ENCODE measurements at regions not wholly inside any gene's neighbourhood (a gene's known extent, or its start where the extent isn't known, plus 50 kb on each side); places are given as distances from the start of the nearest gene placed in this dataset.

DNA sequence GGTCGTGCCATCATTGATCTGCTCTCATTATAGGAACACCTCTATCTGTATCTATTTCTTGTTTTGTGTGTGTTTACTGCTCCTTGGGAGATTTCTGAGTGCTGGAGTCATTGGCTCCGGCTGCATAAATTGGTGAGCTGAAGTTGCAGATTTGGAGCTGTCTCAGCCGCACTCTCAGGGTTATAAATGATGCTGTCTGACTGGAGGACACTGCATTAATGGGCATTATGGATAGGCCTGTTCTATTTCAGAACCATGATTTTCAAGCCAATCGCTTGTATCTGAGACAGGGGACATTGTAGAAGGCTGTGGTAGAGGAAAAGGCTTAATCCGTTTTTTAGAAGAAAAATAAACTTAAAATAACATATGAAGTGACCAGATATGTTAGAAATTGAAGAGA is 126.4 kb upstream of the KIF2B start:
- Mint-ChIP-seq H3K27ac (no peak overlapping the region), H3K4me3 (no peak overlapping the region), H3K9me3 (peaks cover 0 to 27% (median 5%) of the 10 kb centered on the region in 9 donors), H3K4me1 (no peaks in the 10 kb centered on the region), H3K27me3 (no peaks in the 10 kb centered on the region), H3K36me3 (no peaks in the 10 kb centered on the region)
- no peak for ATAC-seq
- POLR2A ChIA-PET, result no interaction called here
- no peak for DNase-seq

DNA sequence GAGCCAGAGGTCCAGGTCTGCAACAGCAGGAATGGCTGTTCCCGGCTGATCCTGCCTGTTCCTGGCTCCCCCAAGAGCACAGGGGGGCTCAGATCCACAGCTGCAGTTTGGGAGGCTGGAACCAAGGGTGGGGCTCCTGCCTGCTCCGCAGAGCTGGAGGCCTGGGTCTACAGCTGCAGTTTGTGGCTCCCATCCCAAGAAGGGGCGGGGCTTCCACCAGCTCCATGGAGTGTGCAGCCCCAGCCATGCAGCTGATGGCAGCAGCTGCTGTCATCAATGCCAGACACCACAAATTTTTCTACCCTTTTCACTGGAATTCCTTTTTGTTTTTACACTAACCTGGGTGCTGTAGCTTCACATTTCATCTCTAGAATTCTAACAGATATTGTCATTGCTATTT is 135.4 kb upstream of the KIF2B start:
- peaks cover 0 to 5% (median 0%) of the 10 kb centered on the region in 3 donors for H3K36me3 Mint-ChIP-seq
- H3K9me3 Mint-ChIP-seq, result peaks cover 0 to 29% (median 11%) of the 10 kb centered on the region in 9 donors
- no peaks in the 10 kb centered on the region for H3K27me3 Mint-ChIP-seq
- no peak overlapping the region for H3K27ac Mint-ChIP-seq
- no peak overlapping the region for H3K4me3 Mint-ChIP-seq
- DNase-seq, result no peak
- H3K4me1 Mint-ChIP-seq, result no peaks in the 10 kb centered on the region
- ATAC-seq, result no peak
- POLR2A ChIA-PET, result no interaction called here

DNA sequence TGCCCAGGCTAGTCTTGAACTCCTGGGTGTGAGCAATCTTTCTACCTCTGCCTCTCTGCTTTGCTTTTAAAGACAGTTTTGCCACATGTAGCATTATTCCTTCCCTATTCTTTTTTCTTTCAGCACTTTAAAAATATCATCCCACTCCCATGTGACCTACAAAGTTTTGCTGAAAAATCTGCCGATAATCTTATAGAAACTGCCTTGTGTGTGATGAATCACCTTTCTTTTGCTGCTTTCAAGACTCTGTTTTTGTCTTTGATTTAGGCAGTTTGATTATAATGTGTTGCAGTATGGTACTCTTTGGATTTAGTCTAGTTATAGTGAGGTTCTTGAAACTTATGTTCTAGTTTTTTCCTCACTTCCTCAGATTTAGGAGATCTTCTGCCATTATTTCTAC is 142.0 kb upstream of the KIF2B start:
- H3K9me3 Mint-ChIP-seq, result peaks cover 1 to 24% (median 10%) of the 10 kb centered on the region in 9 donors
- H3K27me3 Mint-ChIP-seq, result no peaks in the 10 kb centered on the region
- no peak for DNase-seq

DNA sequence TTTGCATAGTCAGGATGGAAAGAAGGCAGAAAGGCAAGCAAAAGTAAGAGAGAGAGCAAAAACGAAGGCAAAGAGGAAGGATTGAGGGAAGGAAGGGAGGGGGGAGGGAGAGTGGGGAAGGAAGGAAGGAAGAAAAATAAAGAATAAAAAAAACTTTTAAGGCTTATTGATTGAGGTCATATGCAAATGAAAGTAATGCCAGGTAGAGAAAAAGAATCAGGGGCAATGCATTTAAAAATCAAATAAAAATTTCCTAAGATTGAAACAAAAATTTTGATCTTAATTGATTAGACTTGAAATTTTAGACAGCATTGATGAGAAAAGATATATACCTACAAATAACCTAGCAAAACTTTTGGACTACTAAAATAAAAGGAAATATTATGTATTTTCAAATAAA is 153.9 kb upstream of the KIF2B start:
- H3K9me3 Mint-ChIP-seq, result peaks cover 8 to 26% (median 14%) of the 10 kb centered on the region in 9 donors
- H3K27ac Mint-ChIP-seq, result no peak overlapping the region
- DNase-seq (no peak), ATAC-seq (no peak)
- H3K27me3 Mint-ChIP-seq, result no peaks in the 10 kb centered on the region
- H3K36me3 Mint-ChIP-seq, result peaks cover 0 to 6% (median 0%) of the 10 kb centered on the region in 3 donors
- no peak overlapping the region for H3K4me3 Mint-ChIP-seq
- POLR2A ChIA-PET, result no interaction called here
- no peaks in the 10 kb centered on the region for H3K4me1 Mint-ChIP-seq

More for the DNA sequence above, 142.0 kb upstream of the KIF2B start:
- no peak overlapping the region for H3K27ac Mint-ChIP-seq
- no peak for ATAC-seq
- no peaks in the 10 kb centered on the region for H3K4me1 Mint-ChIP-seq
- H3K36me3 Mint-ChIP-seq, result no peaks in the 10 kb centered on the region
- POLR2A ChIA-PET, result no interaction called here
- H3K4me3 Mint-ChIP-seq, result no peak overlapping the region

DNA sequence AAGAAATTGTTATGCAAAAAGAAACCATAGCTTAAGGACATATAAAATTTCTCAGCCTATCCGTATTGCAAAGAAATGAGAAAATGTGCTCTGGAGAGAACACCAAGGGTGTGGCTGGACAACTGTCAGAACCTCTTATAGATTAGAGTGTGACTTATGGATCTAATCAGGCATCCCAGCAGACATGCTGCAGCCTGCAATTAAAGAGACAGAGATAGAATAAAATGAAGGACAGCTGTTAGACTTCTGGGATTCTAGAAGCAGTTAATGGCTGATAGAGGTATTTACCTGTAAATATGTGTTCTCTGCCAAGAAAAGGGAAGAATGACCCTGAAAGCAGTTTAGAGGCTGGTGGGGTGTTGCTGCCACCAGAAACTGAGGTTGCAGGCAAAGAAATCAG is 160.1 kb upstream of the KIF2B start:
- H3K4me1 Mint-ChIP-seq, result no peaks in the 10 kb centered on the region
- no peak for ATAC-seq

DNA sequence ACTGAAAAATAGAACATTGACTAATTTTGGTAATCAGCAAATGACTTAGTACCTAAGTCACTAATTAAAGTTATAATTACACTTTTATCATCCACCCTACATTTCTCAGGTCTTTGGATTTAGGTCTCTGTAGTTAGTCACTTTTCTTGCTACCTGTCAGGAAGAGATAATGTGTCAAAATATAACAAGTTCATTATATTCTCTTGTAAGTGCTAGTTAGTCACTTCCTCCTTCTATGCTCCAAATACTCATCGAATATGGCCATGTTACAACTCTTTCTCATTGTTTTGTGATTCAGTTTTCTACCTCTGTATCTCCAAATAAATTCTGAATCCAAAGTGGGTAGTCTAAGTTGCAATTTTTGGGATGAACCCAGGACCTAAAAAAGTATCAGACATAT is 163.5 kb upstream of the KIF2B start:
- no peaks in the 10 kb centered on the region for H3K4me1 Mint-ChIP-seq
- ATAC-seq (no peak), DNase-seq (no peak)
- no peaks in the 10 kb centered on the region for H3K27me3 Mint-ChIP-seq
- POLR2A ChIA-PET, result no interaction called here
- no peak overlapping the region for H3K4me3 Mint-ChIP-seq
- no peak overlapping the region for H3K27ac Mint-ChIP-seq
- peaks cover 0 to 10% (median 2%) of the 10 kb centered on the region in 9 donors for H3K9me3 Mint-ChIP-seq
- no peaks in the 10 kb centered on the region for H3K36me3 Mint-ChIP-seq

More for the DNA sequence above, 160.1 kb upstream of the KIF2B start:
- Mint-ChIP-seq H3K9me3 (peaks cover 0 to 19% (median 8%) of the 10 kb centered on the region in 9 donors), H3K36me3 (peaks cover 0 to 6% (median 0%) of the 10 kb centered on the region in 3 donors), H3K4me3 (no peak overlapping the region), H3K27me3 (no peaks in the 10 kb centered on the region), H3K27ac (no peak overlapping the region)
- no peak for DNase-seq
- POLR2A ChIA-PET, result no interaction called here

DNA sequence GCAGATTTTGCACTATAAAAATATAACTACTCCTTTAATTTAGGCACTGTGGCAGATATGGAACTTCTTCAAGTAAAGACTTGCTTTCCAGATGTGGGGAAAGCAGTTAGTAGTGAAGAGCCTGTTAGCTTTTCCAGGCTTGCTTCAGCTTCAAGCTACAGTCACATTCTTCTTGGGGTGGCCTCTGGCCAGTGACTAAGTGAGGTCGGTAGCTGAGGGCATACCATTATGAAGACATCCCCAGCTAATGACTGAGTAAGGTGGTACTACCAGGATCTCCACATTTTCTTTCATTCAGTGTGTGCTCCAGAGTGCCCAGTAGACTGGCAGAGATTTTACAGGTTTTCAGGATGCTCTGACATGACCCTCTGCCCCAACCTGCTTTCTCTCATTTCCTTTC is 167.1 kb upstream of the KIF2B start:
- Mint-ChIP-seq H3K27ac (no peak overlapping the region), H3K36me3 (no peaks in the 10 kb centered on the region), H3K4me1 (no peaks in the 10 kb centered on the region), H3K9me3 (peaks cover 0 to 9% (median 0%) of the 10 kb centered on the region in 9 donors), H3K27me3 (no peaks in the 10 kb centered on the region), H3K4me3 (no peak overlapping the region)
- ATAC-seq (no peak), DNase-seq (no peak)
- POLR2A ChIA-PET, result no interaction called here

DNA sequence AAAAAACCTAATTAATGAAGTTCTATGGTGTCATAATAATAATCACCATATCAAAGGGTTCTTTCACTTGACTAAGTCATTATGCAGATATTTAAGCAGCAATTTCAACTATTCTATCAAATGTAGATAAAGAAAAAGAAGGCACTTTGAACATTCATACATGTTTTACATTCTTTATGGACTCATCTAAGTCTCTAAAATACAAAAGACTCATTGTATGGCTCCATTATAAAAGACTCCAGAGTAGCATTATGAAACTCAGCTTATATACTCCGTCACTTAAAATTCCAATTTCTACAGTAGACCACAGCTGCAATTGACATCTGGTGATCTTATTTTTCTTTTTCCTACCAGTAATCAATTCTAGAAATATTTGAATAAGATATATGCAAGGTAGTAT is 173.5 kb upstream of the KIF2B start:
- Mint-ChIP-seq H3K4me3 (no peak overlapping the region), H3K27me3 (no peaks in the 10 kb centered on the region), H3K36me3 (no peaks in the 10 kb centered on the region), H3K27ac (no peak overlapping the region), H3K4me1 (no peaks in the 10 kb centered on the region), H3K9me3 (peaks cover 0 to 11% (median 6%) of the 10 kb centered on the region in 9 donors)
- ATAC-seq (no peak), DNase-seq (no peak)
- POLR2A ChIA-PET, result no interaction called here

DNA sequence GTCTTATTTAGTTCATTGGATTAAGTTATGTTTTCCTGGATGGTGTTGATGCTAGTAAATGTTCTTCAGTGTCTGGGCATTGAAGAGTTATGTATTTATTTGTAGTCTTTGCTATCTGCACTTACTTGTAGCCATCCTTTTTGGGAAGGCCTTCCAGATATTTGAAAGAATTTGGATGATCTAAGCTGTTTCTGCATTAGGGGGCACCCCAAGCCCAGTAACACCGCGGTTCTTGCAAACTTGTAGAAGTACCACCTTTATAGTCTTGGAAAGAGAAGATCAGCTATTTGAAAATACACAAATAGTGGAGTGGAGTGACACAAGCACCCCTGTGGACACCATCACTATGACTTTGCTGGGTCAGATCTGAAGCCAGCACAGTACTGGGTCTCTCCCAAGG is 175.9 kb upstream of the KIF2B start:
- no peaks in the 10 kb centered on the region for H3K27me3 Mint-ChIP-seq
- no peak for ATAC-seq
- H3K4me3 Mint-ChIP-seq, result no peak overlapping the region
- no peaks in the 10 kb centered on the region for H3K4me1 Mint-ChIP-seq
- H3K27ac Mint-ChIP-seq, result no peak overlapping the region
- no peaks in the 10 kb centered on the region for H3K36me3 Mint-ChIP-seq
- H3K9me3 Mint-ChIP-seq, result peaks cover 0 to 25% (median 14%) of the 10 kb centered on the region in 9 donors
- no peak for DNase-seq
- POLR2A ChIA-PET, result no interaction called here

DNA sequence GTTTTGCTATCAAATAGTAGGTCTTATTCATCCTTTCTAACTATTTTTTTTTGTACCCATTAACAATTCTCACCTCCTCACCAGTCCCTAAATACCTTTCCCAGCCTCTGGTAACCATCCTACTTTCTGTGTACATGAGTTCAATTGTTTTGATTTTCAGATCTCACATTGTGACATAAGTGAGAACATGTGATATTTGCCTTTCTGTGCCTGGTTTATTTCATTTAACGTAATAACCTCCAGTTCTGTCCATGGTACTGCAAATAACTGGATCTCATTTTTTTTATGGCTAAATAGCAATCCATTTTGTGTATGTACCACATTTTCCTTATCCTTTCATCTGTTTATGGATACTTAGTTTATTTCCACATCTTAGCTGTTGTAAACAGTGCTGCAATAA is 181.9 kb upstream of the KIF2B start:
- Mint-ChIP-seq H3K27ac (no peak overlapping the region), H3K4me3 (no peak overlapping the region), H3K27me3 (no peaks in the 10 kb centered on the region), H3K4me1 (no peaks in the 10 kb centered on the region), H3K36me3 (no peaks in the 10 kb centered on the region), H3K9me3 (peaks cover 4 to 25% (median 10%) of the 10 kb centered on the region in 9 donors)
- POLR2A ChIA-PET, result no interaction called here
- DNase-seq, result no peak
- no peak for ATAC-seq

DNA sequence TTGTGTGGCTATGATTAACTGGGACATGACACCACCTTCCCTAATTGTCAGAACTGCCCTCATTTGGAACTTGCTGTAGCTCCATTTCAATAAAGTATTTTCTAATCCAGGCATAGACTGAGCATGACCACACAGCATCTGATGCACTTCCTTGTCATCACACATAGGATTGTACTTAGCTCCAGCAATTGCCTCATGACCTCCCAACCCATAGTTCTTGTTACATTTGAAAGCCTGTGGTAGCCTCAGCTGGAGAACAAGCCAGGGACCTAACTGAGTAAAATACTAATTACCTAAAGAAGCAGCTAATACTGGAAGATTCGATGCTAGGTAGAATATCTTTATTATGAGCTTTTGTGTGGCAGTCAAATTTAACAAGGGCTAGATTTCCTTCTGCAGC is 187.3 kb upstream of the KIF2B start:
- POLR2A ChIA-PET, result no interaction called here
- no peak for ATAC-seq
- no peak overlapping the region for H3K27ac Mint-ChIP-seq

DNA sequence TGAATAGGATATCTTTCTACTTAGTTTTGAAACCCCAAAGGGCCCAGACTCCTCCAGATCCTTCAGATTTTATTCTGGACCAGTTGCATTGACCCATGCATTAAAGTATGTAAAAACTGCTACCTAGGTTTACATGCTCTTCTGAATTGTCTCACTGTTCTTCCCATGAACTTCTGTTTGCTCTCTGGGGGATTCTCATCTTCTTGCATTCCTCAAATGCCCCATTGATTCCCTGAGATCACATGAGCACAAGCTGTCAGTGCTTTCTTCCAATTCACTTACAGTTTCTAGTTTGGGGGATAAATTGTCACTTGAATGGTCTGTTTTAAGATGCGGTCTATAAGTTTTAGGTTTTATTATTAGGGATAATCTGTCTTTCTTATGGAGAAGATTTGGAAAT is 188.9 kb upstream of the KIF2B start:
- peaks cover 0 to 6% (median 4%) of the 10 kb centered on the region in 9 donors for H3K9me3 Mint-ChIP-seq
- H3K4me1 Mint-ChIP-seq, result no peaks in the 10 kb centered on the region
- H3K36me3 Mint-ChIP-seq, result no peaks in the 10 kb centered on the region
- ATAC-seq, result no peak
- POLR2A ChIA-PET, result no interaction called here
- no peak for DNase-seq
- no peak overlapping the region for H3K4me3 Mint-ChIP-seq
- H3K27me3 Mint-ChIP-seq, result no peaks in the 10 kb centered on the region
- H3K27ac Mint-ChIP-seq, result no peak overlapping the region

More for the DNA sequence above, 187.3 kb upstream of the KIF2B start:
- Mint-ChIP-seq H3K4me1 (no peaks in the 10 kb centered on the region), H3K27me3 (no peaks in the 10 kb centered on the region), H3K9me3 (peaks cover 0 to 10% (median 5%) of the 10 kb centered on the region in 9 donors), H3K36me3 (no peaks in the 10 kb centered on the region), H3K4me3 (no peak overlapping the region)
- no peak for DNase-seq

DNA sequence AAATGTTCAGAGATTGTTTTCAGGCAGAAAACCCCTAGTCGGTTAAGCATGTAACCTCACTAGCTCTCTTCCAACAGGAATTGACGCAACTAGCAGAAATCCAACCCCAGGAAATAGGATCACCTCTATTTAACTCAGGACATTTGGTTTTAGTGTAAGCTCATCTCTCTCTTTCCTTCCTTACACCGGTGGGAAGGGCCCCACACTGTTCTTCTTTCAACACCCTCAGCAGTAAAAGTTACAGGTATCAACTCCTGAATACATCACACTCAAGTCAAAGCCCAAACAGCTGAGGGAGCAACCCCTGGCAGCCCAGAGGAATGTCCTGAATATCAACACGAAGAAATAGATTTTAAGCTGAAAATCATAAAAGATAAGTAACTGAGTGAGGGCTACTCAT is 191.2 kb upstream of the KIF2B start:
- ATAC-seq (no peak), DNase-seq (no peak)
- H3K27ac Mint-ChIP-seq, result no peak overlapping the region
- POLR2A ChIA-PET, result no interaction called here
- H3K4me1 Mint-ChIP-seq, result no peaks in the 10 kb centered on the region
- H3K4me3 Mint-ChIP-seq, result no peak overlapping the region
- H3K9me3 Mint-ChIP-seq, result peaks cover 0 to 8% (median 4%) of the 10 kb centered on the region in 9 donors
- H3K27me3 Mint-ChIP-seq, result no peaks in the 10 kb centered on the region
- H3K36me3 Mint-ChIP-seq, result no peaks in the 10 kb centered on the region

DNA sequence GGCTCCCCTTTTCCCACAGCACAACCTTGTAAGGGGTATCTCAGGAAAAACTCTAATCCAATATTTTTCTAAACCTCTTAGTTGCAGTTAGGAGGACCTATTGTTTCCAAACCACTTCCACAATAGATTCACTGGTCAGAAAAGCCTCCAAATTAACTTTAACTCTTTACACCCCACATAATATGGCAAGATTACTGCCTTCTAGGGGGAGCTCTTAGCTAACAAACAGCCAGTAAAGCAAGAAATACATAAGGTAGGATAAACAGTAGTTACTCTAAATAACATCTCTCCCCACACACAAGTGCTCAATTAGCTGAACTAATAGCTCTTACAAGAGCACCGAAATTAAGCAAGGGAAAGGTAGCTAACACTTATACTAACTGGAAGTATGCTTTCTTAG is 192.1 kb upstream of the KIF2B start:
- Mint-ChIP-seq H3K4me1 (no peaks in the 10 kb centered on the region), H3K36me3 (no peaks in the 10 kb centered on the region), H3K27ac (no peak overlapping the region), H3K9me3 (peaks cover 0 to 8% (median 2%) of the 10 kb centered on the region in 9 donors), H3K4me3 (no peak overlapping the region), H3K27me3 (no peaks in the 10 kb centered on the region)
- ATAC-seq (no peak), DNase-seq (no peak)
- POLR2A ChIA-PET, result no interaction called here

All from naive thymus-derived CD8-positive, alpha-beta T cell (primary cell).